Fibroblast of peridontal ligament (primary cell): ENCODE measurements at regions not wholly inside any gene's neighbourhood (a gene's known extent, or its start where the extent isn't known, plus 50 kb on each side); places are given as distances from the start of the nearest gene placed in this dataset.

Experiments
- DNase-seq: peaks from one replicate; pipeline ENCODE4 v3.0.0-alpha.2; 2010; ENCODE audit errors: extremely low read depth

DNA sequence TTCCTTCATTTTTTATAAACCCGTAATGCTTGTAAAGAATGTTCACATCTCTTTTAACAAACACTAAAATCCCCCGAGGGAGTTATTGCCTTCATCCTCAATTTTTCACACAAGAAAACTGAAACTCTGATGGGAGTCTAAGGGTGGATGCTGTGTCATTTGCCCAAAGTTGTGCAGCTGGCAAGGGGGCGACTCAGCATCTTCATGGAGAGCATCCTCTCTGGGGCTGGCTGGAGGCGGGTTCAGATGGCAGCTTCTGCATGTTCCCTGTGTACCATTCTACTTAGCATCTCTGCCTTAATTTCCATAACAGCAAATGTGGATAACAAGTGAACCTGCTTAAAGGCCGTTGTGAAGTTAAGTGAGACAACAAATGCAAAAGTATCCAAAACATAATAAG is 256.4 kb downstream of the IRS2 start:
- DNase-seq = no peak

DNA sequence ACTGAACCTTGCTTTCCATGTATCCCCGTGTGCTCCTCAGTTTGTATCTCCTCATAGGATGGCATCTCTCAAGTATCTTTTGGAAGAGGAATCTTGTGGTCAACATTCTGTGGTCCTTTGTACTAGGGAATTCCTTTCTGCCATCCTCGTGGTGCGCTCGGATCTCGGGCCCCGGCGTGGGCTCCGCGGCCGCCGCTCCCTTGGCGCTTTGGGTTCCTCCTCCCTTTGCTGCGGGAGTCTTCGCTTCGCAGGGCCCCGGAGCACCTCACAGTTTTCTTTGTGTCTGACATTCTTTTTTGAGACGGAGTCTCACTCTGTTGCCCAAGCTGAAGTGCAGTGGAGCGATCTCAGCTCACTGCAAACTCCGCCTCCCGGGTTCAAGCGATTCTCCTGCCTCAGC is 264.7 kb downstream of the IRS2 start:
- no peak for DNase-seq

GRCh38 chr13:109517517-109517916 is 268.9 kb downstream of the IRS2 start:
- DNase-seq = peak; percentile 43

DNA sequence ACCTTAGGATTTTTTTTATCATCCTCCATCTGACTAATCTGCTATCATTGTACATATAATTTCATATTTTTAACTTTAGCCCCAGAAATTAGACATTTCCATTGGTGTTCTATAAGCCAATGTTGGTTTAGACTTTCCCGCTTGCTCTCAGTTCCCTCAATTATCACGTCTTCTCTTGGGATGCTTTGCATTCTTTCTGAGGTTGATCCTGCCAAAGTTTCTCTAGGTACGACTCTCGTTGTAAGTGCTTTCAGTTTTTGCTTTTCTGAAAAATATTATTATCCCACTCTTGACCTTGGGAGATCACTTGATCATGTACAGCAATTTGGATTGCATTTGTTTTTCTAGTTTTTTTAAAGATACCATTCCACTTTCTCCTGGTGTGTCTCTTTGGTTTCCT is 270.2 kb downstream of the IRS2 start:
- DNase-seq = no peak

DNA sequence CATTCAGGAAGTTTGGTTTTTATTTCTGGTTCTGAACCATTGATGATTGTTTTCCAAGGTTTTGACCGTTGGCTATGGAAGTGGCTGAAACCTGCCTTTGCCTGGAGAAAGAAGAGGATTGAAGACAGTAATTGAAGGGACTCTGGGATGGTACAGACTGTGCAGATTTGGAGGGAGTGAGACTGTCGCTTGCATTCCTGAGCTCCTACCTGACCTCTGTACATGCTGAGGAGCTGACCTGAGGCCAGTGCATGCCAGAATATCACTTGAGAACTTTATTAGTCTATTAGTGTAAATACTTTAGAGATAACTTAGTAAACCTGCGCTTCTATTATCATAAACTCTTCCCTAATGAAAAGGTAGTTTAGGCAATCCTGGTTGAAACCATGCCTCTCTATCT is 276.4 kb downstream of the IRS2 start:
- DNase-seq = no peak

GRCh38 chr13:109509154-109509900 is 277.1 kb downstream of the IRS2 start:
- DNase-seq = peak; percentile 81

DNA sequence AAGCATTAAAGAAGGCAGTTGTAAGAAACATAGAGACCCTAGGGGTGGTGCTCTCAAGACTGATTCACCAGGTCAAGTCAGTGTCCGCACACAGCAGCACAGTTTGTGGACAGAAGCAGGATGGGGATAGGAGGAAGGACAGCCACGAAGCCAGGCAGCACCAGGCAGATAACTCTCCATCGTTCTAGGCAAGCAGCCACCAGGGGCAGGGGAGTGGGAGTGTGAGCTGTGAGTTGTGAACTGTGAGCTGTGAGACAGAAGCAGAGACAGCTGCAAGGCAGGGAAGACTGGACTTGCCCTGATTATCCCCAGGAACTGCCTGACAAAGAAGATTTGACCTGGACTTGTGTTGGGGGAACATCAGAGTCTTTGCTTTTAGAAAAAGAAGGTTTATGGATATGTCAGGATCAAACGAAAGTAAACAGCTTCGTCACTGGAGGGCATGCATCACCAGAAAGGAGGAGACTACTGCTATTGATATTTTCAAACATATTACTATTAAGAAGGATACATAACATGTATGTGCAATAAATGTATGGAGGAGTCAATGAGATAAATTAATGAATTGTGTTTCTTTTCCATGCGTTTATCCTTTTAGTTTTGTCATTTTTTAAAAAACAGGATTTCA is 286.1 kb downstream of the IRS2 start:
- DNase-seq = no peak

- DNase-seq = no peak
These were observed 288.5 kb downstream of the IRS2 start for GRCh38 chr13:109497917-109498316.

DNA sequence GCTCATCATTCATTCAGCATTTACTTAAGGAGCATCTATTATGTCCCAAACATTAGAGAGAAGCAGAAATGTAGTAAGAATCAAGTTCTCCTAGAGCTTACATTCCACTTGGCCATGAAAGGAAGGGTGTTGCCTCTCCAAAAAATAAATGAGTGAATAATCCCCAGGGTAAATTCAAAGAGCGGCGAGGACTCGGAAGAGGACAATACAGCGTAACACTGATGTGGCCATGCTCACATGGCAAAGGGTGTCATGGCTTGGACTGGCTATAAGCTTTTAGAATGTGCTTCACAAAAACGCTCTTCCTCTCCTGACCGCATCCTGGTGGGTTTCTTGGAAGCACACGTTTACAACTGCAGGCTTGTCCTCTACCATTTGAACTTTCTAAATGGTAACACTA is 290.2 kb downstream of the IRS2 start:
- no peak for DNase-seq

DNA sequence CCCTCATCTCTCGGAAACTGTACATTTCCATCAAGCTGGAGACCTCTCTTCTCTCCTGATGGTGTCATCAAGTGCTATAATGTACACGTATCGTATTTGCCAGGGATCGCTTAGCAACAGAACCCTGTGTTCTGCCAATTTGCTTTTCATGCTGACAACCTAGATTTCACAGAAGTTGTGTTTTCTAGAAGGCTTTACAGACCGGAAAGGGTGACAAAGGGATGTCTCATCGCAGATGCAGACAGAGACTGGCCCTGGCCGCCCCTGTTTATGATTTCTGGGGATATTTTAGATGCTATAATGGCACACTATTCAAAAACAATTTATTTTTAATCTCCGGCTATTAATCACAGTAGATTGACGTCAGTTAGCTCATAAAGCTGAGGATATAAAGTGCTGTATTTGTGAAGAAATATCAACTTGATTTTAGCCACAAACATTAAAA is 291.4 kb downstream of the IRS2 start:
- no peak for DNase-seq

DNA sequence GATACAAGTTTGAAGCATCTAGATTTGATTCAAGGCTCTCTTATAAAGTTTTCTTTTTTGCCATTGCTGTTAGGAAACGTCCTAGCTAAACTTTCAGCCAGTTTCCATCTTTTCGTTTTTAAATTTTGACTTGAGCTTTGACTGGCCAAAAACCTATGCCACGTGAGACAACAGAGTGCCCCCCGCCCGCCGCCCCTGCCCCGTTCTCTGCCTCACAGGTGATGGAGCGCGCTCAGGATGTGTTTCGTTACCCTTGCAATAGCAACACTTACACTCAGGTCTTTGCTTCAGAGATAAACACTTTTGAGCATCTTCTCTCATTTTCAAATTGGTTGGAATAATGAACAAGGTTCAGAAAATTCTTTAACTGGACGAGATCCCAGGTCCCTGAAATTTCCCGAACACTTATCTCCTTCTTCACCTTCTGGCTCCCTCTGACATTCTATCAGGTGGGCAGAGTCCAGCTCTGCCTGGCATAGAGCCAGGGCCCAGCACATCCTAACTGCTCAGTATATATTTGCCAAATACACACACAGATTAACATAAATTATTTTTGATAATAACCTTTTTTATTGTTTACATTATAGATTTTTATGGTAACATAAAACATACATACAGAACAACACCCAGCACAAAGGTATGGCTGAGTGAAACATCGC is 301.1 kb downstream of the IRS2 start:
- DNase-seq = no peak

DNA sequence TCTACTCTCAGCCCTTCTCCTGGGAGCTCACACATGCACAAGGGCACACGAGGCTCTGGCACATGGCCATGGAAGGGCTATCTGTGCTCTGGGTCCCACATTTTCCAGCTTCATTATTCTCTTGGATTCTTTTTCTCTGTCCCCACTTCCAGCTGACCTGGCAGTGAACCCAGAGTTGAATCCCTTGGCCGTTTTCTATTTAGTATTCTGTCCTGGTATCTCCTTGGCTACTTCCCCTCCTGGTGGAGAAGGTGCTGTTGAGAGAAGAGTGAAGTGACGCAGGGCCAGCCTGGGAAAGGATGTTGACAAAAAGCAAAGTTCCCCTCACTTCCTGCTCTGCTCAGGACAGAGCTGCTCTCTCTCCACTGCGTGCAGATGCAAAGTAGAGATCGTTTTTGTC is 303.1 kb downstream of the IRS2 start:
- no peak for DNase-seq

GRCh38 chr13:109481040-109481439 is 305.3 kb downstream of the IRS2 start:
- no peak for DNase-seq

DNA sequence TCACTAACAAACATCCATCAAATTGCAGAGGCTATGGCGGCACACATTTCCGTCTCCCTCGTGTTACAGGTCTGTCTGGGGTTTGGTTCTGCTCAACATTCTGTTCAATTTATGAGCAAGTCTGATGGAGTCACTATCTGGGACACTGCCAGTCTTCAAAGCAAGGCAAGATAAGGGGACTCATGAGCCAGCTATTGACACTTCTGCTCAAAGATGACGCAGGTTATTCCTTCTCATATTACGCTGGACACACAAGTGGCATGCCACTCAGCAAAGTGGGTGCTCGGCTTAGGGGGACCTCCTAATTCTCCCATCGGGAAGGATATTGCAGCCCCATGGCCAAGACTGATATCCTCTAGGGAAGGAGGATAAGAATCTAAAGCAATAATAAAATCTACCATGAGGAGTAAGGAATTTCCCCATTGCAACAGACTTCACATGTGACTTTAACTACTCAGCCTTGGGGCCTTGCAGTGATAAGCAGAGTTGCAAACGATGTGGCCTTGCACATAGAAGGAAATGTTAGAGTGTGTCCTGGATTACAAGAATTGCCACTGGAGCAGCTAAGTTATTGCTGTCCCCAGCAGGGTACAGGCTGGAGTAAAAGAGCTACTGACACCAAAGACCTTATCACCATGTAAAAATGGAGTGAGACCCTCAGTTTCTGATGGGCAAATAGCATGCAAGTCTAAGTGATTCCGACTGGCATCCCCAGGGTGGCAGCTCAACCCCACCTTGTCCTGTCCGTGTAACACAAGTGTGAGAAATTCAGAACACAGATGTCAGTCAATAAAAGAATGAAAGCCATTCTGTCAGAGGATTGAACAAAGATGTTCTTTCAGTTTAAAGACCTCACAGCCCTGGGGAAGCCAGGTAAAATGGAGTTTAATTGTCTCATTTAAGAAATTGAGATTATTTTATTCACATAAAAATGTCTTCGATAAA is 306.1 kb downstream of the IRS2 start:
- peak; percentile 53 for DNase-seq

GRCh38 chr13:109479534-109479933 is 306.8 kb downstream of the IRS2 start:
- DNase-seq = no peak

- no peak for DNase-seq
These were observed 310.4 kb downstream of the IRS2 start for GRCh38 chr13:109476001-109476400.

- DNase-seq = no peak
These were observed 318.3 kb downstream of the IRS2 start for GRCh38 chr13:109468123-109468522.

DNA sequence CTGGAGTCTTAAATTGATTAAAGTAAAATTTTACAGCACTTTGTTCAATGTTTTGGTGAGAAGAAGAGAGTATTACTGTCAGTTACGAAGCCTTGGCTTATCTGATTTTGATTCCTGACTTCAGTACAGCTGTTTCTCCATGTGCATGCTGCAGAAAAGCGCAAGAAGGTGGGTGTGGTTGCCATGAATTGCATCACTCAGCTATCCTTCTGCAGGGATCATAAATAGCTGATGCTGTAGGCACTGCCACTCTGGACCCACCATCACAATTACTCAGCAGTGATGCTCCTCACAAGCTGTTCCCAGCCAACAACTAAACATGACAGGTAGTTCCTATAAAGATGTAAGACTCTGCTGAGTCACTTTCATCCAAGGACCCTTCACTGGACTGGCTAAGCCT is 321.2 kb downstream of the IRS2 start:
- peak; percentile 43 for DNase-seq

DNA sequence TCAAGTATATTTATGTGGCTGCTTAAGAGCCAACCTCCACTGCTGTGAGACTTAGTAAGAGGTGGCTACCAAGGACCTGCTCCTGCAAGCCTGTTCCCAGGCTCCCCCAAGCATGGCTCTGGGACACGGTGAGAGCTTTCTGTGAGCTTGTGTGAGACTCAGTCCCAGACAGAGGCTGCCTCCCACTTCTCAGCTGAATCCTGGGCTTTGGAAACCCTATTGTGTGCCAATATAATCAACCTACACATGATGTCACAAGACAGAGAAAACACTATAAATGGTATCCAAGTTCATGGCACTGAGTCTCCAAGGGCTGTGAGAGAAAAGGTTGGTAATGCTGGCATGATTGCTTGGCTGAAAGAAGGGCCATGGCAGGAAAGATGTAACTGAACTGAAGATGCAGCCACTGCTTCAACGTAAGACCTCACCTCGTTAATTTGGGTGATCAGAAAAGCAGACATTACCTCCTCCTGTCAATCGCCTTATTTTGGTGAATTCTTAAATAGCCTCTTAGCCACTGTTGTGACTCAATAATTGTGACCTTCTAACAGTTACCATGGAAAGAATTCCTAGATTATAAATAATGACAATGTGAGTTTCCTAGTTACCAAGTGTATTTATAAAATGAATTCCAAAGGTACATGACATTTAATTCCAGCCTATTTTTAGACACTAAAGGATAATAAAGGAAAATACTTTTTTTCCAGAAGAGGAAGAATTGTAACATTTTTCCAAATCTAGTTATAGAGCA is 332.0 kb downstream of the IRS2 start:
- peak; percentile 73 for DNase-seq

- no peak for DNase-seq
These were observed 334.7 kb downstream of the IRS2 start for GRCh38 chr13:109451726-109452125.

DNA sequence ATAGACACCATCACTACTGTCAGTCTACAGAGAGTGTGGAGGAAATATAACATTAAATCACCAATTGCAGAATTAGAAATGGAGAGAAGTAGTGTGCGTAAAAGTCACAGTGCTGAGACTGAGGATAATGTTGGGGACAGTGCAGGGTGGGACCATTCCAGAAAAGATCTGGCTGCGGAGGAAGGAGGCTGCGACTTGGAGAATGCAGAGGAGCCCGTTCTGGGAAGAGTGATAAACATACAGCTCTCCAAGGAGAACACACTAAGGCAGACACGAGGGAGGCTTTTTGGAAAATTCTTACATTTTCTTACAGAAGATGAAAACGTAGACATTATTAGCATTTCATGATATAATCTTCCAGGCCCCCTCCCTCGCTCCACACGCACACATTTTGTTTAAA is 337.8 kb downstream of the IRS2 start:
- DNase-seq = no peak
